PC-9 (cell line): ENCODE measurements at regions not wholly inside any gene's neighbourhood (a gene's known extent, or its start where the extent isn't known, plus 50 kb on each side); places are given as distances from the start of the nearest gene placed in this dataset.
A peak's percentile ranks its signal among the peaks of the same experiment; 100 is the strongest.

Experiments
- BruUV-seq: library from RNA; stranded (reverse); fragments of 400-500 nt; replicated peaks from 2 replicates; lab custom pipeline; 2021; lab: Mats Ljungman, UMichigan
- CTCF ChIA-PET: fragments of 300-600 bp; sonication (Branson Sonifier 250); formaldehyde crosslinking; loops from one replicate; lab custom pipeline; 2022; ENCODE audit warnings: antibody characterized with exemption; lab: Charles Lee
- POLR2A ChIA-PET: fragments of 300-600 bp; sonication (Branson Sonifier 250); formaldehyde crosslinking; loops from one replicate; lab custom pipeline; 2022; ENCODE audit warnings: antibody characterized with exemption; ENCODE audit not compliant: unreplicated experiment; lab: Charles Lee
- DNase-seq, 2 experiments: peaks; one replicate each; pipeline versions ENCODE4 v3.0.0 to v3.0.0-alpha.2; 2015 to 2022; ENCODE audit warnings: mixed read lengths in 1 of 2
- H2AFZ ChIP-seq: fragments of 200-600 bp; sonication (generic); 2 replicates; pipeline ENCODE4 v1.8.1; 2017; ENCODE audit warnings: antibody characterized with exemption
- H3F3A ChIP-seq: fragments of 200-600 bp; sonication (generic); 2 replicates; pipeline ENCODE4 v1.8.1; 2017; ENCODE audit warnings: antibody characterized with exemption, mild to moderate bottlenecking, low read depth; ENCODE audit not compliant: insufficient read depth
- H3K27ac ChIP-seq: fragments of 200-600 bp; sonication (generic); 2 replicates; pipeline ENCODE4 v1.6.1; 2016; ENCODE audit warnings: mixed run types
- H3K27me3 ChIP-seq: fragments of 200-600 bp; sonication (generic); 2 replicates; pipeline ENCODE4 v1.6.1; 2016; ENCODE audit warnings: low read depth, mixed run types; ENCODE audit not compliant: insufficient read depth
- H3K36me3 ChIP-seq: fragments of 200-600 bp; sonication (generic); 2 replicates; pipeline ENCODE4 v1.6.1; 2016; ENCODE audit warnings: low read depth, mixed run types
- H3K4me1 ChIP-seq: fragments of 200-600 bp; sonication (generic); replicated peaks from 2 replicates; pipeline ENCODE4 v1.6.1; 2016; ENCODE audit warnings: mixed run types; ENCODE audit not compliant: insufficient read depth
- H3K4me2 ChIP-seq: fragments of 200-600 bp; sonication (generic); 2 replicates; pipeline ENCODE4 v1.6.1; 2017; ENCODE audit warnings: mixed run types
- H3K4me3 ChIP-seq: fragments of 200-600 bp; sonication (generic); 2 replicates; pipeline ENCODE4 v1.6.1; 2016; ENCODE audit warnings: mixed run types
- H3K79me2 ChIP-seq: fragments of 200-600 bp; sonication (generic); 2 replicates; pipeline ENCODE4 v1.6.1; 2017; ENCODE audit warnings: low read depth, mixed run types
- H3K9me2 ChIP-seq: fragments of 200-600 bp; sonication (generic); 2 replicates; pipeline ENCODE4 v1.8.1; 2017; ENCODE audit warnings: mild to moderate bottlenecking; ENCODE audit not compliant: insufficient read depth
- H3K9me3 ChIP-seq: fragments of 200-600 bp; sonication (generic); 2 replicates; pipeline ENCODE4 v1.8.1; 2016; ENCODE audit warnings: low read depth; ENCODE audit not compliant: insufficient read depth
- H4K20me1 ChIP-seq: fragments of 200-600 bp; sonication (generic); 2 replicates; pipeline ENCODE4 v1.8.1; 2017; ENCODE audit not compliant: insufficient read depth
- CTCF ChIP-seq: fragments of 200-600 bp; sonication (generic); conservative IDR thresholded peaks from 2 replicates; pipeline ENCODE4 v1.6.1; 2017; ENCODE audit warnings: mixed run types, antibody characterized with exemption, mild to moderate bottlenecking, moderate library complexity
- EZH2 ChIP-seq: fragments of 200-600 bp; sonication (generic); IDR thresholded peaks from 2 replicates; pipeline ENCODE4 v1.8.0; 2017; ENCODE audit warnings: antibody characterized with exemption, low read depth
- intact Hi-C: fragments of 100-400 bp; cut with micrococcal nuclease; formaldehyde crosslinking; loops from one replicate; pipeline ENCODE4 v1.10.0; 2022; ENCODE audit not compliant: unreplicated experiment

GRCh38 chr3:43876648-43877047, 185.9 kb downstream of the ABHD5 start:
- H3K36me3 ChIP-seq, result no peaks in the 10 kb centered on the region
- ChIA-PET CTCF (interaction anchor here (0.6 kb wide), 1 partner anchor 191 kb away, joined by 12 read pairs; no protein-coding TSS in a partner anchor), POLR2A (interaction anchor here (0.7 kb wide), 1 partner anchor 228 kb away, joined by 3 read pairs; no protein-coding TSS in a partner anchor)

GRCh38 chr3:43879166-43879565, 188.4 kb downstream of the ABHD5 start:
- no peaks in the 10 kb centered on the region for H3K27me3 ChIP-seq
- ChIA-PET POLR2A (no interaction called here), CTCF (interaction anchor here (0.7 to 1.5 kb wide), 2 partner anchors 10 to 23 kb away, joined by 6 to 7 read pairs; no protein-coding TSS in a partner anchor)
- H3K9me2 ChIP-seq, result no peaks in the 10 kb centered on the region
- no peaks in the 10 kb centered on the region for H3K79me2 ChIP-seq
- no peaks in the 10 kb centered on the region for H3K36me3 ChIP-seq
- BruUV-seq, result no TSS peak
- H3K27ac ChIP-seq, result peak overlapping the region; percentile 41; the same call in 1 of the 2 replicates
- no peaks in the 10 kb centered on the region for H3K9me3 ChIP-seq
- intact Hi-C loops, result loop anchor here (2.0 to 10.0 kb wide), 5 partner anchors 16 to 334 kb away; no protein-coding TSS in a partner anchor
- H4K20me1 ChIP-seq, result no peaks in the 10 kb centered on the region
- H3K4me2 ChIP-seq, result peak overlapping the region; percentile 18; the same call in 1 of the 2 replicates
- DNase-seq, result peak; percentile 63 to 76
- H3K4me3 ChIP-seq, result no peak overlapping the region
- peaks cover 24% of the 10 kb centered on the region for H3K4me1 ChIP-seq
- H3F3A ChIP-seq, result peaks cover 7% of the 10 kb centered on the region
- TF ChIP-seq CTCF (peak; percentile 62), EZH2 (no peak)
- no peak overlapping the region for H2AFZ ChIP-seq

More at GRCh38 chr3:43876648-43877047, 185.9 kb downstream of the ABHD5 start:
- no peak for DNase-seq
- no peak overlapping the region for H2AFZ ChIP-seq
- H3K79me2 ChIP-seq, result no peaks in the 10 kb centered on the region
- H3K9me3 ChIP-seq, result no peaks in the 10 kb centered on the region; the same call in 1 of the 2 replicates
- H3K27ac ChIP-seq, result no peak overlapping the region
- intact Hi-C loops, result loop anchor here (5.0 to 10.0 kb wide), 3 partner anchors 242 to 332 kb away; no protein-coding TSS in a partner anchor
- no peak for TF ChIP-seq EZH2
- no peak for TF ChIP-seq CTCF
- H3K4me1 ChIP-seq, result peaks cover 49% of the 10 kb centered on the region
- H3K9me2 ChIP-seq, result no peaks in the 10 kb centered on the region
- peak overlapping the region; percentile 20; the same call in 1 of the 2 replicates for H3K4me2 ChIP-seq
- H3K4me3 ChIP-seq, result no peak overlapping the region
- BruUV-seq, result no TSS peak
- no peaks in the 10 kb centered on the region for H4K20me1 ChIP-seq
- H3F3A ChIP-seq, result peaks cover 30% of the 10 kb centered on the region
- H3K27me3 ChIP-seq, result no peaks in the 10 kb centered on the region

- Histone ChIP-seq H3K27me3 (no peaks in the 10 kb centered on the region), H2AFZ (no peak overlapping the region), H3K36me3 (no peaks in the 10 kb centered on the region), H3K4me1 (peaks cover 9% of the 10 kb centered on the region), H3K4me3 (no peak overlapping the region), H3K9me2 (no peaks in the 10 kb centered on the region), H3K79me2 (no peaks in the 10 kb centered on the region), H3K27ac (no peak overlapping the region), H3F3A (no peaks in the 10 kb centered on the region), H3K4me2 (no peak overlapping the region), H4K20me1 (no peaks in the 10 kb centered on the region), H3K9me3 (no peaks in the 10 kb centered on the region)
- no TSS peak for BruUV-seq
- TF ChIP-seq EZH2 (no peak), CTCF (no peak)
- intact Hi-C loops, result no loop called here
- DNase-seq, result no peak
- POLR2A ChIA-PET, result no interaction called here
- CTCF ChIA-PET, result no interaction called here
Observed at GRCh38 chr3:43882976-43883680, 192.4 kb downstream of the ABHD5 start.
